Uterus (tissue), 2 donors: ENCODE measurements at regions not wholly inside any gene's neighbourhood (a gene's known extent, or its start where the extent isn't known, plus 50 kb on each side); places are given as distances from the start of the nearest gene placed in this dataset.

Source experiments
- CTCF ChIP-seq, 4 experiments: fragments of 200-600 bp in 2 of 4; fragments of 450-650 bp in 2 of 4; sonication (generic) in 2 of 4; IDR thresholded peaks; one replicate each; pipeline ENCODE4 v1.5.1; 2016 to 2019; ENCODE audit warnings: antibody characterized with exemption in 4 of 4, mild to moderate bottlenecking in 2 of 4, moderate library complexity in 1 of 4
- POLR2A ChIP-seq, 2 donors: fragments of 450-650 bp; IDR thresholded peaks; one replicate each; pipeline ENCODE4 v1.6.1; 2016; ENCODE audit warnings: antibody characterized with exemption in 2 of 2, mild to moderate bottlenecking in 1 of 2, moderate library complexity in 1 of 2

- TF ChIP-seq CTCF (IDR thresholded peaks at IDR 0.05) (no peak), POLR2A (IDR thresholded peaks at IDR 0.05) (no peak)
Observed at GRCh38 chr5:93010037-93010436, 571.0 kb downstream of the NR2F1-AS1 start.
